SH-SY5Y (cell line): ENCODE measurements at regions not wholly inside any gene's neighbourhood (a gene's known extent, or its start where the extent isn't known, plus 50 kb on each side); places are given as distances from the start of the nearest gene placed in this dataset.

Experiments used
- GATA2 ChIP-seq: IDR thresholded peaks from 2 replicates; pipeline ENCODE4 v1.6.1; 2011; ENCODE audit warnings: mild to moderate bottlenecking, low read depth, low read length
- GATA3 ChIP-seq: IDR thresholded peaks from 2 replicates; pipeline ENCODE4 v1.6.1; 2011; ENCODE audit warnings: low read depth, mild to moderate bottlenecking, low read length, moderate library complexity

DNA sequence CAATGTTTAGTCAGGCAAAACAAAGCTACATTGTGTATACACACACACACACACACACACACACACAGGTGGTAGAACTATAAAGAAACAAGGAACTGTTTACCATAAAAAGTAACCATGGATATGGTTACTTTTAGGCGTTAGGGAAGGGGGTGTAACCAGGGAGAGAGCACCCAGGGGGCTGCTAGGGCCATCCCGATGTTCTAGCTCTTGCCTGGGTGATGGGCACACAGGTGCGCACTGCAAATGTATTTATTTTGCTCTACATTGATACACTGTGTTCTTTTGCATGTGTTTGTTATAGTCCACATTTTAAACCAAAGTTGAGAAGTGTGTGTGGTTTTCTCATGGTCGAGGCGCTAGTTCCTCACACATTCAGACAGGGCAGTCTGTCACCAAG is 69.8 kb upstream of the MYCN start:
- TF ChIP-seq GATA2 = no peak
- TF ChIP-seq GATA3 = no peak
